Cardiac fibroblast (primary cell): ENCODE measurements at regions not wholly inside any gene's neighbourhood (a gene's known extent, or its start where the extent isn't known, plus 50 kb on each side); places are given as distances from the start of the nearest gene placed in this dataset.

Experiments
- DNase-seq, 2 donors: peaks; one replicate each; pipeline versions ENCODE4 v3.0.0 to v3.0.0-alpha.2; 2010; ENCODE audit warnings: low read depth in 2 of 2
- H3K4me3 ChIP-seq, 2 donors: replicated peaks in 1 of 2; 1 replicate in 1 of 2; 2 replicates in 1 of 2; pipeline ENCODE4 v1.5.1; 2011; ENCODE audit warnings: low read depth in 2 of 2, low read length in 2 of 2, mild to moderate bottlenecking in 2 of 2, moderate library complexity in 1 of 2
- CTCF ChIP-seq: IDR thresholded peaks from one replicate; pipeline ENCODE4 v1.5.1; 2011; ENCODE audit warnings: low read depth, mild to moderate bottlenecking, low read length, inconsistent platforms

- no peak for DNase-seq
- H3K4me3 ChIP-seq = no peak overlapping the region
- no peak for TF ChIP-seq CTCF
Observed at GRCh38 chr4:170776983-170777382, 687.2 kb upstream of the AADAT start.

GRCh38 chr4:170775851-170776250, 686.1 kb upstream of the AADAT start:
- TF ChIP-seq CTCF = no peak
- no peak for DNase-seq
- H3K4me3 ChIP-seq = no peak overlapping the region

- H3K4me3 ChIP-seq = no peak overlapping the region
- DNase-seq = no peak
- no peak for TF ChIP-seq CTCF
Observed at GRCh38 chr4:170773709-170774273, 684.0 kb upstream of the AADAT start.

- TF ChIP-seq CTCF = no peak
Observed at GRCh38 chr4:170772429-170772828, 682.7 kb upstream of the AADAT start.

GRCh38 chr4:170770664-170771063, 680.9 kb upstream of the AADAT start:
- no peak for TF ChIP-seq CTCF
- DNase-seq = no peak
- no peak overlapping the region for H3K4me3 ChIP-seq

More at GRCh38 chr4:170772429-170772828, 682.7 kb upstream of the AADAT start:
- DNase-seq = no peak
- no peak overlapping the region for H3K4me3 ChIP-seq

GRCh38 chr4:170769862-170770261, 680.1 kb upstream of the AADAT start:
- DNase-seq = no peak
- no peak for TF ChIP-seq CTCF
- H3K4me3 ChIP-seq = no peak overlapping the region

- H3K4me3 ChIP-seq = no peak overlapping the region
- no peak for TF ChIP-seq CTCF
- no peak for DNase-seq
Observed at GRCh38 chr4:170758988-170759387, 669.2 kb upstream of the AADAT start.
